ENCODE measurements at regions not wholly inside any gene's neighbourhood (a gene's known extent, or its start where the extent isn't known, plus 50 kb on each side); places are given as distances from the start of the nearest gene placed in this dataset.
"Not testable (repeated sequence)": the region's sequence is repeated elsewhere in the genome, so short reads cannot be mapped to it uniquely, and the experiment has no call there.

GRCh38 chr4:130034876-130035275 is 938.9 kb downstream of the C4orf33 start:
- TF ChIP-seq, protein P1, sequence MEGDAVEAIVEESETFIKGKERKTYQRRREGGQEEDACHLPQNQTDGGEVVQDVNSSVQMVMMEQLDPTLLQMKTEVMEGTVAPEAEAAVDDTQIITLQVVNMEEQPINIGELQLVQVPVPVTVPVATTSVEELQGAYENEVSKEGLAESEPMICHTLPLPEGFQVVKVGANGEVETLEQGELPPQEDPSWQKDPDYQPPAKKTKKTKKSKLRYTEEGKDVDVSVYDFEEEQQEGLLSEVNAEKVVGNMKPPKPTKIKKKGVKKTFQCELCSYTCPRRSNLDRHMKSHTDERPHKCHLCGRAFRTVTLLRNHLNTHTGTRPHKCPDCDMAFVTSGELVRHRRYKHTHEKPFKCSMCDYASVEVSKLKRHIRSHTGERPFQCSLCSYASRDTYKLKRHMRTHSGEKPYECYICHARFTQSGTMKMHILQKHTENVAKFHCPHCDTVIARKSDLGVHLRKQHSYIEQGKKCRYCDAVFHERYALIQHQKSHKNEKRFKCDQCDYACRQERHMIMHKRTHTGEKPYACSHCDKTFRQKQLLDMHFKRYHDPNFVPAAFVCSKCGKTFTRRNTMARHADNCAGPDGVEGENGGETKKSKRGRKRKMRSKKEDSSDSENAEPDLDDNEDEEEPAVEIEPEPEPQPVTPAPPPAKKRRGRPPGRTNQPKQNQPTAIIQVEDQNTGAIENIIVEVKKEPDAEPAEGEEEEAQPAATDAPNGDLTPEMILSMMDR (IDR thresholded peaks at IDR 0.05; ENCODE audit: insufficient read depth, low read length): no peak
- DNase-seq (ENCODE audit: low read depth): no peak
- no peak overlapping the region for H3K4me3 ChIP-seq (ENCODE audit: low read depth, low read length)

DNA sequence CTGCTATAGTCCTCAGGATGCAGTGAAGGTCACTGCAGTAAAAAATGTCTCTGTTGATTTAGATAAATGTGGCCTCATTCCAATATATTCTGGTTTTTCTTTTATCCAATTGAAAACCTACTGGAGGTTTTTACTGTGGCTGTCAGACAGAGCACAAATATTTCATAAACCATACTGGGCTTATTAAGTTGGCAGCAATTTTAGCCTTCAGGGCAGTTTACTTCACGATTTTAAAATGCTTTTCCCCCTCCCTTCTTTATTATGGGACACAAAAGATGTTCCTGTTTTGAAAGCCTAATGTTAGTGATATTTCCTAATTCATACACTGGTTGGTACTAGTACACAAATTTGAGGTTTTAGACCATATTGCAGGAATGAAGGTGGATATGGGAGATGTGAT is 939.4 kb downstream of the C4orf33 start:
- no peak for DNase-seq (ENCODE audit: low read depth)
- no peak overlapping the region for H3K4me3 ChIP-seq (ENCODE audit: low read depth, low read length)
- TF ChIP-seq, protein P1 (IDR thresholded peaks at IDR 0.05; ENCODE audit: insufficient read depth, low read length): no peak

DNA sequence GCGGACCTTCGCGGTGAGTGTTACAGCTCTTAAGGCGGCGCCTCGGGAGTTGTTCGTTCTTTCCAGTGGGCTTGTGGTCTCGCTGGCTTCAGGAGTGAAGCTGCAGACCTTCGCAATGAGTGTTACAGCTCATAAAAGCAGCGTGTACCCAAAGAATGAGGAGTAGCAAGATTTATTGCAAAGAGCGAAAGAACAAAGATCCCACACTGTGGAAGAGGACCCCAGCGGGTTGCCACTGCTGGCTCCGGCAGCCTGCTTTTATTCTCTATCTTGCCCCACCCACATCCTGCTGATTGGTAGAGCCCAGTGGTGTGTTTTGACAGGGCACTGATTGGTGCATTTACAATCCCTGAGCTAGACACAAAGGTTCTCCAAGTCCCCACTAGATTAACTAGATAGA is 941.9 kb downstream of the C4orf33 start:
- H3K4me3 ChIP-seq (ENCODE audit: low read depth, low read length); DNase-seq (ENCODE audit: low read depth): not testable (repeated sequence)

GRCh38 chr4:130038540-130038939 is 942.6 kb downstream of the C4orf33 start:
- H3K4me3 ChIP-seq (ENCODE audit: low read depth, low read length); DNase-seq (ENCODE audit: low read depth): not testable (repeated sequence)

GRCh38 chr4:130043732-130044160 is 947.8 kb downstream of the C4orf33 start:
- TF ChIP-seq, protein P1 (IDR thresholded peaks at IDR 0.05; ENCODE audit: insufficient read depth, low read length): no peak
- no peak overlapping the region for H3K4me3 ChIP-seq (ENCODE audit: low read depth, low read length)
- no peak for DNase-seq (ENCODE audit: low read depth)

DNA sequence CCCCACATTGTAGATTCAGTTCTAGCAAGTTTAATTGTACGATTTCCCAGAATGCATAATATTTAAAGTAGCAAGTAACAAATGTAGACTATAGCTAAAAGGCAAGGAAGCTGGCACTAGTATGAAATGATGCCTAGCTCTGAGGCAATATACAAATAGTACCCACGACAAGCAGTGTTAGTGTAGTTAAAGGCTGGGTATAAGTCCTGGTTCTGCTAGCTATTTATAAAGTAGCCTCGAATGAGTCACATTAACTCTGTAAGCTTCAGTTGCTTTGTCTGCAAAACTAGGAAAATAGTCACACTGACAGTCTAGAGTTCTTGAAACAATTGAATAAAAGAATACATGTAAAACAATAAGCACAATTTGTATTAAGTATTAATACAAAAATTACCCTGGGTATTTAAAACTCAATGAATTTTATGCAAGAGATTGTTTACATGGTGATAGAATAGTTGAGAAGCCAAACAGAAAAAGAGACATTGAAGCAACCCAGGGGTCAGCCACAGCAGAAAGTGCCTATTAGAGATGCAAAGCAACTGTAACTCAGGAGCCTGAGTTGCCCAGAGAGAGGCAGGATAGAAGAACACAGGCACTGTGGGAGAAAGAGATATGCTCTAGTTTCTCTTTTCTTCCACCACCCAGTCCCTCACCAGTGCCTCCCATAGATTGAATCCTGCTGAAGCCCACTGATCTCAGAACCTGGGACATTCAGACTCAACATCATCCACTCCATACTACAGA is 949.0 kb downstream of the C4orf33 start:
- TF ChIP-seq, protein P1 (IDR thresholded peaks at IDR 0.05; ENCODE audit: insufficient read depth, low read length): no peak

GRCh38 chr4:130053723-130054122 is 957.8 kb downstream of the C4orf33 start:
- DNase-seq (ENCODE audit: low read depth): no peak
- TF ChIP-seq, protein P1 (IDR thresholded peaks at IDR 0.05; ENCODE audit: insufficient read depth, low read length): no peak
- H3K4me3 ChIP-seq (ENCODE audit: low read depth, low read length): no peak overlapping the region

More for the DNA sequence above, 949.0 kb downstream of the C4orf33 start:
- no peak for DNase-seq (ENCODE audit: low read depth)
- H3K4me3 ChIP-seq (ENCODE audit: low read depth, low read length): no peak overlapping the region

- H3K4me3 ChIP-seq (ENCODE audit: low read depth, low read length): no peak overlapping the region
- TF ChIP-seq, protein P1 (IDR thresholded peaks at IDR 0.05; ENCODE audit: insufficient read depth, low read length): no peak
- DNase-seq (ENCODE audit: low read depth): no peak
These were observed 959.0 kb downstream of the C4orf33 start for GRCh38 chr4:130054908-130055307.
